K562 (cell line): ENCODE measurements at regions not wholly inside any gene's neighbourhood (a gene's known extent, or its start where the extent isn't known, plus 50 kb on each side); places are given as distances from the start of the nearest gene placed in this dataset.

Source experiments
- AFF1 ChIP-seq, 2 experiments: fragments of 450-650 bp; IDR thresholded peaks; 2 replicates each; pipeline ENCODE4 v1.6.1; 2018; ENCODE audit warnings: mild to moderate bottlenecking in 2 of 2, low read depth in 1 of 2; ENCODE audit not compliant: partially characterized antibody in 2 of 2
- CBX8 ChIP-seq: fragments of 200-600 bp; sonication (generic); IDR thresholded peaks from 2 replicates; pipeline ENCODE4 v1.6.1; 2012; ENCODE audit warnings: borderline replicate concordance, mixed run types, low read depth, mild to moderate bottlenecking, moderate library complexity, mixed read lengths, low read length, control low read depth, inconsistent platforms; ENCODE audit not compliant: poor library complexity, severe bottlenecking; ENCODE audit errors: extremely low read depth
- FOXK2 ChIP-seq, 2 experiments: fragments of 450-650 bp; IDR thresholded peaks in 1 of 2; conservative IDR thresholded peaks in 1 of 2; 2 replicates each; pipeline ENCODE4 v1.6.1; 2016; ENCODE audit warnings: low read depth in 2 of 2, mild to moderate bottlenecking in 1 of 2
- HDAC2 ChIP-seq: fragments of 450-650 bp; IDR thresholded peaks from 2 replicates; pipeline ENCODE4 v1.6.1; 2016; ENCODE audit warnings: mild to moderate bottlenecking
- PHF20 ChIP-seq: fragments of 450-650 bp; IDR thresholded peaks from 2 replicates; pipeline ENCODE4 v1.6.1; 2018; ENCODE audit not compliant: partially characterized antibody
- POLR2AphosphoS5 ChIP-seq: IDR thresholded peaks from 2 replicates; pipeline ENCODE4 v1.6.1; 2011; ENCODE audit warnings: mild to moderate bottlenecking, low read depth, low read length, moderate library complexity; ENCODE audit not compliant: control insufficient read depth, insufficient read depth
- POLR3A ChIP-seq: IDR thresholded peaks from 2 replicates; pipeline ENCODE4 v1.6.1; 2011; ENCODE audit warnings: borderline replicate concordance, mild to moderate bottlenecking, moderate library complexity; ENCODE audit not compliant: insufficient read length, insufficient read depth; ENCODE audit errors: extremely low read depth
- RBM25 ChIP-seq: fragments of 200-400 bp; formaldehyde crosslinking; IDR thresholded peaks from 2 replicates; pipeline ENCODE4 v1.6.1; 2018; ENCODE audit warnings: low read length, low read depth, moderate library complexity; ENCODE audit not compliant: severe bottlenecking
- ZNF140 ChIP-seq: fragments of 250-450 bp; sonication (Bioruptor Pico); IDR thresholded peaks from 2 replicates; pipeline ENCODE4 v1.8.0; 2021; ENCODE audit warnings: moderate library complexity, mild to moderate bottlenecking, inconsistent platforms
- ZNF318 ChIP-seq, 2 experiments: fragments of 450-650 bp; IDR thresholded peaks; 2 replicates each; pipeline ENCODE4 v1.6.1; 2016; ENCODE audit warnings: mild to moderate bottlenecking in 2 of 2, borderline replicate concordance in 1 of 2, low read depth in 1 of 2, moderate library complexity in 1 of 2
- ZNF780A ChIP-seq: fragments of 250-450 bp; sonication (Bioruptor Pico); IDR thresholded peaks from 2 replicates; pipeline ENCODE4 v1.5.0; 2021; ENCODE audit warnings: mild to moderate bottlenecking
- TF ChIP-seq, protein P1 (sequence below): sonication (generic); formaldehyde crosslinking; IDR thresholded peaks from 2 replicates; pipeline ENCODE4 v1.8.1; 2022; ENCODE audit warnings: missing genetic modification reagents

DNA sequence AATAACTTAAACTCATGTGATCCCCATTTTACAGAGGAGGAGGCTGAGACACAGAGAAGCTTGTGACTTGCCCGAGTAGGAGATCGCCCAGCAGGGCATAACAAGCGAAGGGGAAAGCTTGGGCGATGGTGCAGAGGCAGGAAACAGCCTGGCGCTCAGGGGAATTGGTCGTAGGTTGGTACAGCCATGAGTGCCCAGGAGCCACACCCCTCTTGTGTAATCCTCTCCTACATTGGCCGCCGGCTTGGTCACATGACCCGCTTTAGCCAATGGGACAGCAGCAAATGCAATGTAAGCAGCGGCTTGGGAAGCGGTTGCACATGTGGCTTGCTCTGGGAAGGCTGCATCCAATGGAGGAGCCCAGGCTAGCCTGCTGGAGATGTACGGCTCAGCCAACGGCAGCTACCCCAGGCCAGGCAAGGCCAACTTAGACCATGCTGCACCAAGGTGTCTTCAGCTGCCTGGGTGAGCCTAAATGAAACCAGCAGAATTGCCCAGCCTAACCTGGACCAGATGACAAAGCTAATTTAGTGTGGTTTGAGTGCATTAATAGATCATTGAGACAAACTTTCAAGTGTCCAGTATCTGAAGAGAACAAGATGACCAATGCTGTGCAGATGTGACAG is 50.3 kb upstream of the SLC6A6 start (continued):
- TF ChIP-seq RBM25 (peak; percentile 82), CBX8 (no peak), POLR2AphosphoS5 (no peak), AFF1 (IDR thresholded peaks at IDR 0.05; ENCODE audit: low read depth in 1 of 2, partially characterized antibody in 2 of 2) (peak in 1 of 2 experiments; percentile 32), ZNF318 (IDR thresholded peaks at IDR 0.05; ENCODE audit: borderline replicate concordance in 1 of 2, low read depth in 1 of 2) (no peak), PHF20 (no peak), POLR3A (no peak), HDAC2 (peak; percentile 74; the same call in 1 of the 2 replicates), ZNF140 (no peak), FOXK2 (conservative IDR thresholded peaks at IDR 0.05 in 1 of 2, IDR thresholded peaks at IDR 0.05 in 1 of 2; ENCODE audit: low read depth in 2 of 2) (peak; percentile 72 to 88; a peak in 3 of 4 replicates), ZNF780A (CRISPR knock-in tag) (no peak)
- TF ChIP-seq, protein P1, sequence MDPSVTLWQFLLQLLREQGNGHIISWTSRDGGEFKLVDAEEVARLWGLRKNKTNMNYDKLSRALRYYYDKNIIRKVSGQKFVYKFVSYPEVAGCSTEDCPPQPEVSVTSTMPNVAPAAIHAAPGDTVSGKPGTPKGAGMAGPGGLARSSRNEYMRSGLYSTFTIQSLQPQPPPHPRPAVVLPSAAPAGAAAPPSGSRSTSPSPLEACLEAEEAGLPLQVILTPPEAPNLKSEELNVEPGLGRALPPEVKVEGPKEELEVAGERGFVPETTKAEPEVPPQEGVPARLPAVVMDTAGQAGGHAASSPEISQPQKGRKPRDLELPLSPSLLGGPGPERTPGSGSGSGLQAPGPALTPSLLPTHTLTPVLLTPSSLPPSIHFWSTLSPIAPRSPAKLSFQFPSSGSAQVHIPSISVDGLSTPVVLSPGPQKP: no peak
